ENCODE measurements at regions not wholly inside any gene's neighbourhood (a gene's known extent, or its start where the extent isn't known, plus 50 kb on each side); places are given as distances from the start of the nearest gene placed in this dataset.
"Not testable (repeated sequence)": the region's sequence is repeated elsewhere in the genome, so short reads cannot be mapped to it uniquely, and the experiment has no call there.

DNA sequence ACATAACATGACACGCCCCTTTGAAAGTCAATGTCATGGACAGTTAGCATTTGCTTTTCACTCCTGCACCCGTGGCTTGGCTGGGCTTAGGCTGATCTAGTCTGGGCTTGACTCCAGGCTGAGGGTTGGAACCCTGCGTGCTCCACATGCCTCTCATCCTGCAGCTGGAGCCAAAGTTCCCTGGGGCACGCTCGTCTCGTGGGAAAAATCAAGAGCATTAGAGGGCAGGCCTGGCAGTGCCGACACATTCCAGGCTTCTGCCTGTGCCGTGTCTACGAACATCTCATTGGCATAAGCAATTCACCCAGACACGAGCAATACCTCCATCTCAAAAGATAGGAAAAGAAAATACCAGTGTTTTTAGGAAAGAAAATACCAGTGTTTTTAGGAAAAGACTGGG is 342.7 kb upstream of the SULF2 start:
- TF ChIP-seq, protein P1, sequence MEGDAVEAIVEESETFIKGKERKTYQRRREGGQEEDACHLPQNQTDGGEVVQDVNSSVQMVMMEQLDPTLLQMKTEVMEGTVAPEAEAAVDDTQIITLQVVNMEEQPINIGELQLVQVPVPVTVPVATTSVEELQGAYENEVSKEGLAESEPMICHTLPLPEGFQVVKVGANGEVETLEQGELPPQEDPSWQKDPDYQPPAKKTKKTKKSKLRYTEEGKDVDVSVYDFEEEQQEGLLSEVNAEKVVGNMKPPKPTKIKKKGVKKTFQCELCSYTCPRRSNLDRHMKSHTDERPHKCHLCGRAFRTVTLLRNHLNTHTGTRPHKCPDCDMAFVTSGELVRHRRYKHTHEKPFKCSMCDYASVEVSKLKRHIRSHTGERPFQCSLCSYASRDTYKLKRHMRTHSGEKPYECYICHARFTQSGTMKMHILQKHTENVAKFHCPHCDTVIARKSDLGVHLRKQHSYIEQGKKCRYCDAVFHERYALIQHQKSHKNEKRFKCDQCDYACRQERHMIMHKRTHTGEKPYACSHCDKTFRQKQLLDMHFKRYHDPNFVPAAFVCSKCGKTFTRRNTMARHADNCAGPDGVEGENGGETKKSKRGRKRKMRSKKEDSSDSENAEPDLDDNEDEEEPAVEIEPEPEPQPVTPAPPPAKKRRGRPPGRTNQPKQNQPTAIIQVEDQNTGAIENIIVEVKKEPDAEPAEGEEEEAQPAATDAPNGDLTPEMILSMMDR (IDR thresholded peaks at IDR 0.05), result not testable (repeated sequence)
- not testable (repeated sequence) for TF ChIP-seq POLR2A (IDR thresholded peaks at IDR 0.05)
